NCI-H1417 (cell line): ENCODE measurements at regions not wholly inside any gene's neighbourhood (a gene's known extent, or its start where the extent isn't known, plus 50 kb on each side); places are given as distances from the start of the nearest gene placed in this dataset.

Experiments used
- DNase-seq, 3 experiments: peaks; one replicate each; lab custom pipeline; 2025; lab: John Stamatoyannopoulos, UW

- DNase-seq: no peak
Observed at GRCh38 chr10:129020651-129021330, 446.2 kb upstream of the MGMT start.

DNA sequence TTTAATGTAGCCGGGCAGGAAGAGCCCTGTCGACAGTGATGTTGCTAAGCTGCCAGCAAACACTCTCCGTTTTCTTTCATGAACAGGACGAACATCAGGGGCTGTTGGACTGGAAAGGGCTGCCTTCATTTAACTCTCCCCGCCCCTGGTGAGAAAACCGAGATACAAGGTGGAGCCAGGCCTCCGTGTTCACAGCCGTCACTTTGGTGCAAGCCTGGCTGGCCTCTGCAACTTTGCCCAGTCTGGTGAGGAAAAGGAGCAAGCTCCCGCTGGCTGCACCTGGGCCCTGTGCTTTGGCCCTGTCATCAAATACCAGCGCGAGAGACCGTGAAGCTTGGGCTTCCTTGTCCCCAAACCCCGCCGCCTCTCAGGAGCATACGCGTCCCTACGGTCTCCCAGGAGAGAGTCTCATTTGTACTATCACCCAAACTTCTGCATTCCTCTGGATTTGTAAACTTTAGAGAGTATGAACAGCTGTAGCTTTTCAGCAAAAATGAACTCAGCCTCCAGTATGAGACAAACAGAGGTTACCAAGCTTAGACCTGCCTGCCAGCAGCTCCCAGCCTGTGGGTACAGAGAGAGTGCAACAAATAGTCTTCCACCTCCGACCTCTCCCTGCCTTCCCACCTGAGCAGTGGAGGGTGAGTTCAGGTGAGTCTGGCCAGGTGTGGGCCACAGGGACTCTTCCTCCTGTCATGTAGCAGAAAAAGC is 445.3 kb upstream of the MGMT start:
- no peak for DNase-seq

DNA sequence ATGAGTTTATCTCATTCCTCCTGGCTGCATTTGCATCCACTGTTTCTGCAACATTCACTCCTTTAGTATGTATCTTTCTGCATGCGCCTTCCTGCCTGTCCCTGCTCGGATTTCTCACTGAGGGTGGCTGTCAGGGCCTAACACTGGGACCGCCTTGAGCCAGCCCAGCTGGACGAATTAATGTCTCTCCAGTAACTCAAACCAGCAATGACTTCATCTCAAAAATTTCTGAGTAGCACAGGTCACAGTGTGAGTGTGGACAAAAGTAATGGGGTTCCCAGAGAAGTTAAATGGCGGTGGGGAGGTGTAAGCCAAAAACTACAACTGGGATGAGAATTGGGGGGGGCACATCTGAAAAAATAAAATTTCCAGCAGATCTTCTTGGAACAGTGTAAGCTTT is 444.0 kb upstream of the MGMT start:
- DNase-seq: no peak

GRCh38 chr10:129024046-129024445 is 443.0 kb upstream of the MGMT start:
- DNase-seq: no peak

DNA sequence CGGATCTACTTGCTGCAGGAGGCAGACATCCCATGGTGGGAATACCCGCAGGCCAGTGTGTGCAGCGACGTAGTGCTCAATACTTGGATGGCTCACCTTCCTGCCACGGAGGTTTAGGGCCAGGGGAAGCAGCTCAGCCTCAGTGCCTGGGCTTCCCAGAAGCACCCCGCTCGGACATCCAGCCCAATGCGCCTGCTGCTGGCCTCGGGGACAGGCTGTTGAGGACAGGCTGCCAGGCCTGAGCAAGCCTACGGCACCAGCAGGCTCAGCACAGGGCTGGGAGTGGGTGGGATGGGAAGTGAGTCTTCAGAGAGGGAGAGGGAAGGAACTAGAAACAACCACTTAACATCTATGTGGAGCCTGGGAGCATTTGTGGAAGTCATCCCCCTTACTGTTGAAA is 441.3 kb upstream of the MGMT start:
- DNase-seq: no peak

GRCh38 chr10:129027906-129028305 is 439.1 kb upstream of the MGMT start:
- no peak for DNase-seq

- no peak for DNase-seq
Observed at GRCh38 chr10:129028451-129028850, 438.6 kb upstream of the MGMT start.

- peak in 1 of 3 experiments; percentile 2 for DNase-seq
Observed at GRCh38 chr10:129029051-129029450, 438.0 kb upstream of the MGMT start.

DNA sequence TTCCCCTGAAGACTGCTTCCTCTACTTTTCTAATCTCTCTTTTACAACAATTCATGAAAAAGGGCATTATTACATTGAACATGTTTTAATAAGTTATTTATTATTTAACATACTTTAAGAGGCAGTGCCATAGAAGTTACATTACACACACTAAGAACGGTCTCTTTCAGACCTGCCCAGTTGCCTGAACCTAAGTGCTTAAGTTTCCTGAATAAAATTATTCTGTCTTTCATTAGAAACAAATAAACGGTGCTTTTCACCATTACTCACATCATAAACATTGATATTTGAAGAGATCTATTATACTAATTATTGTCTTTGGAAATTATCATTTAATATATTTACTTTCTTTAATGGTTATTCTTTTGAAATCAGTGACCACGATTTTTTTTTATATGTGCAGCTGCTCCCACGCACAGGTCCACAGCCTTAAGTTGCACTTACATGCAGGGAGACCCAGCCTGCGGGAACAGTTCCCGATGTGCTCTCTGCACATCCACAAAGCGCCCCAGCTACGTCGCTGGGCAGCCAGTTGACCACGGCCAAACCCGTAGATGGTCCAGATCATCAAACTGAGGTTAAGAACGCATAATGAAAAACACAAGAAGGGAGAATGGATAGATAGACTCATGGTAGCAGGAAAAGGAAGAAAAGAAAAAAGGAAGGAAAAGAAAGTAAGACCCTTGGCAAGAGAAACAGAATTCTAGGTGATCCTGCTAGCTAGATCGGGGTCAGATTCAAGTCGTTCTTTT is 437.0 kb upstream of the MGMT start:
- no peak for DNase-seq

GRCh38 chr10:129030603-129030895 is 436.5 kb upstream of the MGMT start:
- no peak for DNase-seq

DNA sequence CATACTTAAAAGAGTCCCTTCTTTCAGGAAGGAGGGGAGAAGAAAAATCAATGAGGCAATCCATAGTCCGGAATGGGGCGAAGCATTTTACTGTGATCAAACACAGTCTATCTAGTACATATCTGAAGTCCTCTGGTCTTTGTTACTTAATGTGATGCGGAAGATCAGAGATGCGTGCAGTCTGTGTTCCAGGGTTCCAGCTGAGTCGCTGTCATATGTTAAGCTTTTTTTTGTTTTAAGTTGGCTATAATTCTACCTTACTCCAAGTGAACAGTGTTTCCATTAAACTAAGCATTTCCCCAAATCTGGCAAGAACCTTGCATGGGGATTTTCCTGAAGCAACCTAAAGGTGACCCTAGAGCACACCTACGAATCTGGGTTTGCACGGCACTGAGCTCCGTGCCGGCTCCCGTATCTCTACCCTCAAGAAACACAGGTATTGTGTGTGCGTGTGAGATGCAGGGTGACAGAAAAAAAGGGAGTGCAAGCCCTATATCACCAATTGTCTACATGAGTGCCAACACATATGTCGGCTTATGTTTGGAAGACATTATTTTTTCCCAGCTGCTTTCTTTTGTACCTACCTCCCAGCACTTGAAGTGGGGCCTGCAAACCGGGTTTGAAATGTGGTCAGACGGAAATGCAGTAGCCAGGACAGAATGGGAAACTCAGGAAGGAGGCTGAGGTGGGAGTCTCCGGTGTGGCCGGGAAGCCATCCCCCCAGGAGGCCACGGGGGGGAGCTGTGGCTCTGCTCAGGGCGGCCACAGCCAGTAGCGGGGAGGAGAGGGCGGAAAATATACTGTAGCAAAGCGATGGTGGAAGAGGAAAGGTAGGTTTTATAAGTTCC is 435.8 kb upstream of the MGMT start:
- peak; percentile 4 to 42 (median 20) for DNase-seq

DNA sequence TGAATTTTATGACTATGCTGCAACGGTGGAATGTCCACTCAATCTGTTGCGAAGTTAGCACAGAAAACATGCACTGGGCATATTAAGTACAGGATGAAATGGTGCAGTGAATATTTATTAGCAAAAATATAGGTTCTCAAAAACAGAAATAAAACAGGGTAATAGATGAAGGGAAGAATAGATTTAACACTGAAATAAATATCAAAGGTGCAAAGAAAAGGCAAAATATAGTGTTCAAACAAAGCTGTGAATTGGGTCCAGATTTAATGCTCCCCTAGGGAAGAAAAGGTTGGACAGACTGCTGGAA is 435.2 kb upstream of the MGMT start:
- no peak for DNase-seq

- DNase-seq: no peak
Observed at GRCh38 chr10:129032372-129033313, 434.4 kb upstream of the MGMT start.

DNA sequence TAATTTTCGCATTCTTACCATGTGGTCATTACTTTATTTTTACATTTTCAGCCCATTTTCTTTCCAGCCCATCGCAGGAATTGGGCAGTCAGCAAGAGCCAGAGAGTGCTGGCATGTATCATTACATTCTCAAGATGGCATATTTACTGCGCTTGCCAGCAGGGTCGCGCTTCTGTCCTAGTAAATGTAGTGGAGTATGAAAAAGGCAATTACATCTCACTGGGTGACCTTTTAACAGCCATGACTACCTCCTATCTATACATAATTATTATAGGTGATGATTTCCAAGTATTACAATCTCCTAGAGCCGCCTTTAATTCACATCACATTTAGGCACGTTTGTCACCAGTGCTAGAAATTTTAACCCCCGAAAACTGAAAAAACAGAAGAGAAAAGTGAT is 433.7 kb upstream of the MGMT start:
- DNase-seq: peak in 1 of 3 experiments; percentile 1

GRCh38 chr10:129033790-129034272 is 433.2 kb upstream of the MGMT start:
- peak in 1 of 3 experiments; percentile 7 for DNase-seq

DNA sequence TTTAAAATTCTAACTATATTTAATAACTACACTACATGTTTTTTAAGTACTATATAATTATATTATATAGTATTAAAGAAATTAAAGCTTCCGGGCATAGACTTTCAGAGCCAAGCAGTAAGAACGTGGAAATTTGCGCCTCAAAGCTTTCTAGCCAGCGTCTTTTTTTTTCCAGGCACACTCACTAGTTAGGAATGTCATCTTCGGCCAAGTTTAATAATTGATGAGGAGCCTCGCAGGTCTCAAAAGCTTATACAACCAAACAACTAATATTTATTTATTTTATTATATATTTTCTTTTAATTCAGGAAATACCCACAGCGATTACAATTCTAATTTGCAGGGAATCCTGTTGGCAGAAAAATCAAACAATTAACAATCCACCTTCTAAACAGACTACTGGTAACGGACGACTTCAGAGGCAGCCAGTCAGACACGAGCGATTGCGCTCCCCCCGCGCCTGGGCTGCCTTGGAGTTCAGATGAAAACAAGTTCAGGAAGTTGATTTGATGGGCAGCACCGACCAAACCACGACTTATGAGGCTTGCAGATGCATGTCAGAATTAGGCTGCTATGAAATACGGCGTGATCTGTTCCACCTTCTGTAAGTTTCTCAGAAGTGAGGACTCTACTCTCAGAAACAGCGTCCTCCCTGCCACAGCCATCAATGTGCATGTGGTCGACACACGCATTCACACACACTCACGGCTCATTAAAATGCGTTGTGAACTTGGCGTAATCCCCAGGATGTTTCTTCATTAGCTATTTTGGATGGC is 431.8 kb upstream of the MGMT start:
- no peak for DNase-seq

GRCh38 chr10:129038522-129038921 is 428.5 kb upstream of the MGMT start:
- DNase-seq: no peak

- no peak for DNase-seq
Observed at GRCh38 chr10:129039406-129040370, 427.4 kb upstream of the MGMT start.

DNA sequence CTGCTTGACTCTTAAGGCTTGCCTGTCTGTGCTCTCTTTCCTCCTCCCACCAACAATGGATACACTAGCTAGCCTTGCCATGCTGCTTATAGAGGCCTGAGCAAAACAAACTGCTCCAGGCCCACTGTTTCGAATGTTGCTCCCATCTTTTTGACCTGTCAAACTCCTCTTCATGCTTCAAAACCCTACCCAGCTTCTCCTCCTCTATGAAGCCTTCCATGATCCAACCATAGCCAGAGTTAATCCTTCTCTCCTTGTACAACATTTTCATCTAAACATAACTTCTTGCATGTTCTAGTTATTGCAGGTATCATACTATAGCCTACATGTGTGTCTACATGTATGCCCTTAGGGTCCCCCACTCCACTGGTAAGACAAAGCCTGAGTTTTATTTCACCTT is 426.7 kb upstream of the MGMT start:
- no peak for DNase-seq
